ENCODE measurements at regions not wholly inside any gene's neighbourhood (a gene's known extent, or its start where the extent isn't known, plus 50 kb on each side); places are given as distances from the start of the nearest gene placed in this dataset.

GRCh38 chr12:90167518-90168208 lies 459.0 kb upstream of the ATP2B1 start:
- H3K4me3 ChIP-seq (ENCODE audit: low read length), result no peak overlapping the region
- TF ChIP-seq CTCF (conservative IDR thresholded peaks at IDR 0.05; ENCODE audit: low read depth, low read length), result no peak
- DNase-seq (ENCODE audit: low read depth), result no peak

GRCh38 chr12:90166671-90167070 lies 458.0 kb upstream of the ATP2B1 start:
- no peak for DNase-seq (ENCODE audit: low read depth)
- no peak overlapping the region for H3K4me3 ChIP-seq (ENCODE audit: low read length)
- TF ChIP-seq CTCF (conservative IDR thresholded peaks at IDR 0.05; ENCODE audit: low read depth, low read length), result no peak

- TF ChIP-seq CTCF (conservative IDR thresholded peaks at IDR 0.05; ENCODE audit: low read depth, low read length), result no peak
- no peak for DNase-seq (ENCODE audit: low read depth)
- H3K4me3 ChIP-seq (ENCODE audit: low read length), result no peak overlapping the region
Measured at GRCh38 chr12:90166012-90166411, 457.4 kb upstream of the ATP2B1 start.

GRCh38 chr12:90163975-90164374 lies 455.3 kb upstream of the ATP2B1 start:
- no peak for TF ChIP-seq CTCF (conservative IDR thresholded peaks at IDR 0.05; ENCODE audit: low read depth, low read length)
- no peak overlapping the region for H3K4me3 ChIP-seq (ENCODE audit: low read length)
- DNase-seq (ENCODE audit: low read depth), result no peak

GRCh38 chr12:90153827-90154226 lies 445.2 kb upstream of the ATP2B1 start:
- no peak overlapping the region for H3K4me3 ChIP-seq (ENCODE audit: low read length)
- no peak for DNase-seq (ENCODE audit: low read depth)
- TF ChIP-seq CTCF (conservative IDR thresholded peaks at IDR 0.05; ENCODE audit: low read depth, low read length), result no peak

- no peak for DNase-seq (ENCODE audit: low read depth)
- no peak overlapping the region for H3K4me3 ChIP-seq (ENCODE audit: low read length)
- no peak for TF ChIP-seq CTCF (conservative IDR thresholded peaks at IDR 0.05; ENCODE audit: low read depth, low read length)
Measured at GRCh38 chr12:90152897-90153624, 444.4 kb upstream of the ATP2B1 start.

GRCh38 chr12:90151491-90152015 lies 442.9 kb upstream of the ATP2B1 start:
- TF ChIP-seq CTCF (conservative IDR thresholded peaks at IDR 0.05; ENCODE audit: low read depth, low read length), result no peak
- no peak overlapping the region for H3K4me3 ChIP-seq (ENCODE audit: low read length)
- no peak for DNase-seq (ENCODE audit: low read depth)

All from retinal pigment epithelial cell (primary cell).